Stimulated activated CD4-positive, alpha-beta T cell treated with anti-CD3 and anti-CD28 coated beads, Interleukin-15, amount 100 ng/mL, for 24 hours (primary cell): ENCODE measurements at regions not wholly inside any gene's neighbourhood (a gene's known extent, or its start where the extent isn't known, plus 50 kb on each side); places are given as distances from the start of the nearest gene placed in this dataset.

Experiments used
- DNase-seq: peaks from one replicate; pipeline ENCODE4 v3.0.0-alpha.2; 2020

DNA sequence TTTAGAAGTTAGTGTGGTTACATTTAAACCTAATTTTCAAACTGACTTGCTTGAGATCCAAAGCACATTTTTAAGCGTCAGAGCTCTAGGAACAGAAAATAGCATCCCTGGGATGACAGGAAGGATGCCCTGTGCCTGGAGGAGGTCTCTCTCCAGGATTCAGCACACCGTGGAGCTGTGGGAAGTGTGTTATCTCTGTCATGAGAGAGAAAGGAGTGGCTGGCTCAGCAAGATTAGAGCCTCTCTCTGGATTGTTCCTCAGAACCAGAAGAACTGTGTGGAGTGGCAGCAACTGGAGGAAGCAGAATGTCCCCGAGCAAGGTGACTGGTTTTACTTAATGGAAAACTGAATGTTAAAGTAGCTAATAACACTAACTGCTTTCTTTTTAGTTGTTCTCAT is 233.6 kb upstream of the TGFBR2 start:
- no peak for DNase-seq

- no peak for DNase-seq
Observed at GRCh38 chr3:30384546-30385072, 221.8 kb upstream of the TGFBR2 start.

GRCh38 chr3:30393079-30393478 is 213.3 kb upstream of the TGFBR2 start:
- DNase-seq = no peak

DNA sequence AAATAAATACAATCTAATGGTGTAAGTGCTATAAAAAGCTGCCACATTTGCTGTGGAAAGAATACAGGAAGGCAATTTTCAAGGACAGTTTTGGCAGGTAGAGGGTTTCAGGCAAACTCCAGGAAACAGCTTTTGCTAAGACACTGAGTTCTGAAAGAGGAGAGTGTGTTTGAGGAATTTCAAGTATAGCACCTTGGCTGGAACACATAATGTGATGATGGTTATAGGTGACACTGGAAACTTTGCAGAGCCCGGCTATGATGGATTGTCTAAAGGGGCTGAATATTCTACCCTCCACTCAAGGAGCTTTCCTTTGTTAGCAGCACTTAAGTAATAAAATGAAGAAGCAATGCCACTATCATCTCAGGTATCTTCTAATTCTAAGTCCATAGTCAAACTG is 209.4 kb upstream of the TGFBR2 start:
- no peak for DNase-seq

DNA sequence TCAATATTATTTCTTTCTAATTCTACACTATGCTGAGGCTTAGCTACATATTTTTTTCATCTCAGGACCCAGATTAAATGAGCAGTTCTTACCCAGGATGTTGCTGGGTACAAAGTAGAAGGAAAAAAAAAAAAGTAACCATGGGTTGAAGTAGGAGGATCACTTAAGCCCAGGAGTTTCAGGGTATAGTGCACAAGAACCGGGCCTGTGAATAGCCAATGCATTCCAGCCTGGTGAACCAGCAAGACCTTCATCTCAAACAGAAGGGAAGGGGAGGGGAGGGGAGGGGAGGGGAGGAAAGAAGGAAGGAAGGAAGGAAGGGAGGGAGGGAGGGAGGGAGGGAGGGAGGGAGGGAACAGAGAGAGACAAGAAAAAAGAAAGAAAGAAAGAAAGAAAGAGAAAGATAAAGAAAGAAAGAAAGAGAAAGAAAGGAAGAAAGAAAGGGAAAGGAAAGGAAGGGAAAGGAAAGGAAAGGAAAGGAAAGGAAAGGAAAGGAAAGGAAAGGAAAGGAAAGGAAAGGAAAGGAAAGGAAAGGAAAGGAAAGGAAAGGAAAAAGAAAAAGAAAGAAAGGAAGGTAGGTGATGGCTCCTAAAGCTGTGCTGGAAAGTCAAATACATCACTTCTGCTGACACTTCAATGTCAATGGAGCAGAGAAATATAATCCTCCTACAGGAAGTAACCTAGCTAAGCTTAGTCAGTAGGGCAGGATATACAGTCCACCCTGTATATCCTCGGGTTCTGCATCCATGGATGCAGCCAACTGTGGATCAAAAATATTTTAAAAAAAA is 206.8 kb upstream of the TGFBR2 start:
- no peak for DNase-seq

- no peak for DNase-seq
Observed at GRCh38 chr3:30400926-30401325, 205.5 kb upstream of the TGFBR2 start.

- DNase-seq = no peak
Observed at GRCh38 chr3:30401971-30402370, 204.4 kb upstream of the TGFBR2 start.

DNA sequence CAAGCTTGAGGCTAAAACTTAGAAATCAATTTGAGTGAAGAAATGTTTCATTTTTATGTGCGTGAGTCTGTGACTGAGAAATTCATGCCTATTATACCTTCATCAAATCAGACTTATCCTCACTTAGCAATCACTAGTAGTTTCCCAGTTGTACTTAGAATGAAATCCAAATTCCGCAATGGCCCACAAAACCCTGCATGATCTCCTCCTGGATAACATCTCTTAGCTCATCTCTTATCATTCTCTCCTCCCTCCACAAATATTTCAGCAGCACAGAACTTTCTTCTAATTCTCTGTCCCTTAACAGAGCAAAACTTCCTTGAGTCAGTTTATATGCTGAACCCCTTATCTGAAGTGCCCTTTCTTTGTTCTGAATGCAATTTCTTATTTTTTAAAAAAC is 198.8 kb upstream of the TGFBR2 start:
- DNase-seq = no peak

GRCh38 chr3:30408105-30408557 is 198.3 kb upstream of the TGFBR2 start:
- DNase-seq = no peak

- no peak for DNase-seq
Observed at GRCh38 chr3:30418443-30418842, 188.0 kb upstream of the TGFBR2 start.

DNA sequence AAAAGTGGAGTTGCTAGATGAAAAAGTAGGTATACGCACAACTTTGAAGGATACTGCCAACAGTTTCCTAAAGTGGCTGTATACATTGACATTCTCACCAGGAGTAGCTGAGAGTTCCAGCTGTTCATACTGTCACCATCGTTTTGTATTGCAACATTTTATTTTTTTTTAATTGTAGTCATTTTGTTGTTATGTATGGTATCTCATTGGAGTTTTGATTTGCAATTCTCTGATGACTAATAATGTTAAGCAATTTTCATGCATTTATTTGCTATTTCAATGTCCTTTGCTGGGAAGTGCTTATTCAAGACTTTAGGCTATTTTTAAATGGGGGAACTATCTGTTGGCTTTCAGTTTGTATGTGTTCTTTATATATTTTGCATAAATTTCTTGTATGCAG is 185.1 kb upstream of the TGFBR2 start:
- DNase-seq = no peak

DNA sequence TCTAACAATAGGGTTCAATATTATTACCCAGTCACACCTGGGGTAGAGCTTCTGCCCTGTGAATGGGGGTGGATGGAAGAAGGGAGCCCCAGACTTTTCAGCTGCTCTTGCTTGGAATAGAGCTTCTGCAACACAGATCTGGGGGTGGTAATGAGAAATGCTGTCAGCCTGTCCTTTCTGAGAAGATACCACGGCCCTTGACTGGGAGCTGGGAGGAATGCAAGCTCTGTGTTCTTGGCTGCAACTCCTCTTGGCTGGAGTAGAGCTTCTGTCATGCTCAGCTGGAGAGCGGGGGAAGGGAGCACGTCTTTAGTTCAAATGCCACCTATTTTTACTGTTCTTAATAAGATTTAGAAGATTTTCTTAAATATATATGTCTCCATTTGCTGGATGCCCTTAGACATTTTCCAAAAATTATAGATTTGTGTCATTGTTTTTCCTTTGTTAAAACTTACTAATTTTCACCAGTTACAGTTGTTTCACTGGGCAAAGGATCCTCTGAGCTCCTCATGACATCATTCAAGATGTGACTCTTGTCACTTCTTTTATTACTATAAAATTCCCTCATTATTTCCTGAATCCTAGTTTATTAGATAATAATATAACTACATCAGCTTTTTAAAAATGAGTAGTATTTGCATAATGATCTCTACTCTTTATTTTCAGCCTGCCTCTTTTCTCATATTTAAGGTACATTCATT is 180.0 kb upstream of the TGFBR2 start:
- no peak for DNase-seq

- no peak for DNase-seq
Observed at GRCh38 chr3:30428251-30428650, 178.2 kb upstream of the TGFBR2 start.

DNA sequence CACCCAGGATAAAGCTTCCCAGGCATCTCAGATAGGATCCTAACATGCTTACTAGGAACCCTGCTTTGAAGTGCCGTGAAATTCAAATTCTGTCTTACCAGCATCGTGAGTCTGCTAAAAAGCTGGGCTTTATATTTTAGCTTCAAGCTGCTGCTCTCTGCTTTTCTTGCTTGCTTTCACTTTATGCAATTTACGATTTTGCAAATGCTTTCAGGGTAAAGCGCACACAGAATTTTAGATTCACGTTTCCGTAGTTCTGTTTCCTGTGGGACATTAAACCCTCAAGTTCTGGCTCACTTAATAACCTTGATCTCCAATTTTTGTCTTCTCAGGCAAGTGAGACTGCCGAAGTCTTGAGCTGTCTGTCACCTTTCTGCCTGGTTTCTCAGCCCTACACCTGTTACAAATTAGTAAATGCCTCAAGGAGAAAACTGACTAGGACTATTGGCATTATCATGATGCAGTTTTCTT is 170.5 kb upstream of the TGFBR2 start:
- no peak for DNase-seq

- no peak for DNase-seq
Observed at GRCh38 chr3:30437171-30437601, 169.2 kb upstream of the TGFBR2 start.

- DNase-seq = no peak
Observed at GRCh38 chr3:30438126-30438525, 168.3 kb upstream of the TGFBR2 start.

GRCh38 chr3:30439451-30440053 is 166.8 kb upstream of the TGFBR2 start:
- DNase-seq = no peak

DNA sequence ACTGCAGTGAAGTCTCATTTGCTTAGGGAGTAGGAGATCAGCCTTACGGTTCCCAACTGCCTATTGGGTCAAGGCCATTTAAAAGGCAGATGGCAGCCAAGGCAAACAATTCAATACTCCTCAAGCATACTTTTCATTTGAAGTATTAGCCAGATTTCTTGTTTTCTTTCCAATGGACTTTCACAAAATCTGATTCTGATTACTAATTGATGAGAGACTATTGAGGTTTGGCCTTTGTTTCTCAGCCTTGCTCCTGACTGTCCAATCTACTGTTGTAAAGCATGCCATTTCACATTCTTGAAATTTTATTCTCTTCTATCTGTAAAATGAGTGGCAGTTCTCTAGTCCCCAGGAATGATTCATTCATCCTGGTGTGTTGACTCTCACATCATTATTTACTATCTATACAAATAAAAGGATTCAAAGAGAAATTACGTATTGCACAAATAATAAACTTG is 166.2 kb upstream of the TGFBR2 start:
- no peak for DNase-seq

DNA sequence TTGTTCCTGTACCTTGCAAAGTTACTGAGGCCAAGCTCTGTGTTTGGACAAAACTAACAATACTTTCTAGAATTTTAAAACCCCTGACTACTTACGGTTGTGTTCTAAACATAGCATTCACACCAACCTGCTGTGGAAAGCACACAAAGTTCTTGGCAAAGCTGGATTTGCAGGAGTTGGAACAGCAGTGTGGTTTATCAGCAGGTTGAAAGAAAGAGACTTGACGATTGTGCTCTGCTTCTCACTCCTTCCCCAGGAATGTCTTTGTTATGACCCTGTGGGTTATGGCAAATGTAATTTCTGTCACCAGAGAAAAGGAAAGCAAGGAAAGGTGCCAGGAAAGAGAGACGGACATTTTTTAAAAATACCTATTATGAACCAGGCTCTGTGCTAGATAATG is 165.5 kb upstream of the TGFBR2 start:
- DNase-seq = no peak

- DNase-seq = no peak
Observed at GRCh38 chr3:30443756-30444673, 162.4 kb upstream of the TGFBR2 start.

GRCh38 chr3:30448450-30449289 is 157.7 kb upstream of the TGFBR2 start:
- DNase-seq = no peak

DNA sequence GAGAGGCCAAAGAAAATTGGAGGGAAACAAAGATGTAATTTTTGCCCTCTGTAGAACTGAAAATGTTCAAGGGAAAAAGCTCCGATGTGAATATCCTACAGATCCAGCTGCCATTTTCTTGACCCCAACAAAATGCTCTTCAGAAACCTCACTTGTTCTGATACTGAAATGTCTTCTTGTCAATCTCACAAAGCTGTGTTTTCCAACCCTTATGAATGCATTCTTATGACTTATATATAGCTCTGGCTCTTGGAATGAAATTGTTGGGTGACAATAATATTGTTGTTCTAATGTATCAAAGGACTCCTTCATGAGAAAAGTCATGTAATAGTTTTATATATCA is 157.1 kb upstream of the TGFBR2 start:
- DNase-seq = no peak
